Ovary (tissue), 7 donors: ENCODE measurements at regions not wholly inside any gene's neighbourhood (a gene's known extent, or its start where the extent isn't known, plus 50 kb on each side); places are given as distances from the start of the nearest gene placed in this dataset.

Source experiments
- DNase-seq, 5 donors: peaks; one replicate each; pipeline ENCODE4 v3.0.0-alpha.2; 2019 to 2020
- H3K27ac ChIP-seq, 2 donors: fragments of 200-600 bp; one replicate each; pipeline versions ENCODE4 v1.5.1 to v1.8.0; 2019 to 2022
- H3K27me3 ChIP-seq: fragments of 200-600 bp; one replicate; pipeline ENCODE4 v1.8.0; 2022
- H3K36me3 ChIP-seq: fragments of 200-600 bp; sonication (generic); one replicate; pipeline ENCODE4 v1.5.1; 2019
- H3K4me1 ChIP-seq: one replicate; pipeline ENCODE4 v1.8.1; 2013; ENCODE audit warnings: mild to moderate bottlenecking, moderate library complexity; ENCODE audit not compliant: insufficient read depth
- H3K4me3 ChIP-seq: fragments of 200-600 bp; sonication (generic); one replicate; pipeline ENCODE4 v1.5.1; 2017
- H3K9me3 ChIP-seq, 2 donors: fragments of 200-600 bp in 1 of 2; sonication (generic) in 1 of 2; one replicate each; pipeline versions ENCODE4 v1.5.1 to v1.8.1; 2013 to 2019; ENCODE audit warnings: mild to moderate bottlenecking in 1 of 2, moderate library complexity in 1 of 2
- CTCF ChIP-seq, 3 donors: fragments of 450-650 bp in 2 of 3; fragments of 200-600 bp in 1 of 3; IDR thresholded peaks; one replicate each; pipeline versions ENCODE4 v1.5.1 to v1.8.0; 2016 to 2022; ENCODE audit warnings: antibody characterized with exemption in 3 of 3, mild to moderate bottlenecking in 1 of 3
- EP300 ChIP-seq: sonication (generic); formaldehyde crosslinking; IDR thresholded peaks from one replicate; pipeline ENCODE4 v1.6.1; 2017; ENCODE audit warnings: antibody characterized with exemption
- POLR2A ChIP-seq: fragments of 450-650 bp; IDR thresholded peaks from one replicate; pipeline ENCODE4 v1.6.1; 2017; ENCODE audit warnings: antibody characterized with exemption, mild to moderate bottlenecking, moderate library complexity
- WGBS, 3 donors: extraction: QIAGEN DNeasy Blood & Tissue Kit in 1 of 3; methylation state at CpG; one replicate each; pipeline versions ENCODE4 v1.1.5 to v1.1.7; 2013 to 2017; 5-methylcytosine and 5-hydroxymethylcytosine counted together
- intact Hi-C, 4 donors: fragments of 100-400 bp; cut with DNase I; formaldehyde crosslinking; loops; one replicate each; pipeline versions ENCODE4 v1.11.0 to v1.15.1; 2022 to 2023
- donor health status: DM: no; HTN: no; CAD: no; lungs with moderate emphysema.
- donor health status: DM: no; HTN: no; CAD: no.
- donor health status: Bipolar disorder and iron deficiency.
- donor health status: DM: no; HTN: no; CAD: no.
- donor health status: DM: yes; HTN: yes; CAD: no.

- intact Hi-C loops, result no loop called here
- DNase-seq, result no peak
- 42 to 52% (median 47%) methylated on average over 3 of the region's 3 CpGs for WGBS, 3 donors
- TF ChIP-seq POLR2A (no peak), EP300 (no peak)
- Histone ChIP-seq H3K36me3 (no peaks in the 10 kb centered on the region), H3K27me3 (no peaks in the 10 kb centered on the region), H3K4me3 (no peak overlapping the region), H3K27ac (no peak overlapping the region), H3K4me1 (no peaks in the 10 kb centered on the region), H3K9me3 (no peaks in the 10 kb centered on the region)
Observed at GRCh38 chr16:52963212-52963854, 89.4 kb downstream of the CHD9NB start.

DNA sequence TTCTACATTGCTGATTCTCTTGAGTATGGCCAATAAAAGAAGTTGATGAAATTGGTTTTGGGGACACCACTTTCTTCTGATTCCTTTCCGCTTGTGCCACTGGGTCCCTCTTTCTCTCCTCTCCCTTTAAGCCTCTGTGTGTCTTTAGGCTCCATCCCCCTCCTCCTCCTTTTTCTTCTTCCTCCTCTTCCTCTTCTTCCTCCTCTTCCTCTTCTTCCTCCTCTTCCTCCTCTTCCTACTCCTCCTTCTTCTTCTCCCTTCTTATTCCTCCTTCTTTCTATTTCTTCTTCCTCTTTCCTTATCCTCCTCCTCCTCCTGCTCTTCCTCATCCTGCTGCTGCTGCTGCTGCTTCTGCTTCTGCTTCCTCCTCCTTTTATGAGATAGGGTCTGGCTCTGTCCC lies 93.7 kb downstream of the CHD9NB start:
- TF ChIP-seq EP300 (no peak), CTCF (IDR thresholded peaks at IDR 0.05) (no peak), POLR2A (no peak)
- intact Hi-C loops, result no loop called here
- 97 to 100% (median 100%) methylated on average over 1 of the region's 1 CpG for WGBS, 3 donors
- H3K9me3 ChIP-seq, result no peaks in the 10 kb centered on the region
- H3K4me1 ChIP-seq, result no peaks in the 10 kb centered on the region
- no peak overlapping the region for H3K4me3 ChIP-seq
- H3K27ac ChIP-seq, result no peak overlapping the region
- H3K36me3 ChIP-seq, result no peaks in the 10 kb centered on the region
- no peak for DNase-seq
- no peaks in the 10 kb centered on the region for H3K27me3 ChIP-seq

GRCh38 chr16:52957199-52957598 lies 95.5 kb downstream of the CHD9NB start:
- H3K27ac ChIP-seq, result no peak overlapping the region
- TF ChIP-seq CTCF (IDR thresholded peaks at IDR 0.05), result no peak
- no peak for TF ChIP-seq EP300
- no peak for TF ChIP-seq POLR2A
- intact Hi-C loops, result no loop called here
- H3K36me3 ChIP-seq, result no peaks in the 10 kb centered on the region
- H3K27me3 ChIP-seq, result no peaks in the 10 kb centered on the region
- H3K4me3 ChIP-seq, result no peak overlapping the region
- H3K4me1 ChIP-seq, result no peaks in the 10 kb centered on the region
- H3K9me3 ChIP-seq, result no peaks in the 10 kb centered on the region
- 86 to 91% (median 86%) methylated on average over 3 of the region's 3 CpGs for WGBS, 3 donors
- DNase-seq, result no peak

- H3K27ac ChIP-seq, result no peak overlapping the region
- DNase-seq, result no peak
- H3K4me1 ChIP-seq, result no peaks in the 10 kb centered on the region
- TF ChIP-seq CTCF (IDR thresholded peaks at IDR 0.05) (no peak), POLR2A (no peak), EP300 (no peak)
- intact Hi-C loops, result no loop called here
- 90 to 92% (median 91%) methylated on average over 1 of the region's 1 CpG for WGBS, 3 donors
- no peak overlapping the region for H3K4me3 ChIP-seq
- H3K27me3 ChIP-seq, result no peaks in the 10 kb centered on the region
- no peaks in the 10 kb centered on the region for H3K9me3 ChIP-seq
- no peaks in the 10 kb centered on the region for H3K36me3 ChIP-seq
Observed at GRCh38 chr16:52956044-52956443, 96.7 kb downstream of the CHD9NB start.

DNA sequence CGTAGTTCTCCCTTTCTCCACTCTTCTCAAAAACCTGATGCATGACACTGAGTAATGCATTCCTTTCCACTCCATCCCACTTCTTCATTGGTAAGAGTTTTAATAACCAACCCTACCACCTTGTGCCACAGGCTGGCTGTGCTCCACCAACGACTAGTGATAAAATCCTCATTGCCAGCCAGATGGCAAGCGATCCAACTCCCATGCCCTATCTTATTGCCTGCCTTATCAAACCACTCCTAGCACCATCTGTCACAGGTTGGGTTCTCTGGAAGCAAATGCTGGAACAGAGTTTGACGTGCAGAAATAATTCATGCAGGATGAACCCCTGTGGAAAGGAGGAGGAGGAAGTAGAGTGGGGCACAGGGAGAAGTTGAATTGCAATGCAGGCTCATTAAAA lies 99.5 kb downstream of the CHD9NB start:
- no peak overlapping the region for H3K27ac ChIP-seq
- 48 to 55% (median 52%) methylated on average over 4 of the region's 4 CpGs for WGBS, 3 donors
- no peaks in the 10 kb centered on the region for H3K4me1 ChIP-seq
- H3K9me3 ChIP-seq, result no peaks in the 10 kb centered on the region
- no peaks in the 10 kb centered on the region for H3K36me3 ChIP-seq
- TF ChIP-seq CTCF (IDR thresholded peaks at IDR 0.05), result no peak
- no peak for TF ChIP-seq POLR2A
- no peak for TF ChIP-seq EP300
- H3K4me3 ChIP-seq, result no peak overlapping the region
- DNase-seq, result no peak
- intact Hi-C loops, result no loop called here
- no peaks in the 10 kb centered on the region for H3K27me3 ChIP-seq
